Upper lobe of right lung (tissue), 1 donor: ENCODE measurements at regions not wholly inside any gene's neighbourhood (a gene's known extent, or its start where the extent isn't known, plus 50 kb on each side); places are given as distances from the start of the nearest gene placed in this dataset.

Experiments used
- ATAC-seq: fragments of 200-7000 bp; cut with Tn5 transposase; one replicate; pipeline ENCODE4 v1.9.1; 2020; ENCODE audit warnings: mild to moderate bottlenecking, moderate library complexity
- DNase-seq: peaks from one replicate; pipeline ENCODE4 v3.0.0-alpha.2; 2020
- H3K27ac ChIP-seq: fragments of 200-600 bp; one replicate; pipeline ENCODE4 v1.8.0; 2022
- H3K27me3 ChIP-seq: fragments of 200-600 bp; one replicate; pipeline ENCODE4 v1.8.0; 2022; ENCODE audit warnings: mild to moderate bottlenecking
- H3K36me3 ChIP-seq: fragments of 200-600 bp; one replicate; pipeline ENCODE4 v1.8.0; 2022
- H3K4me1 ChIP-seq: fragments of 200-600 bp; one replicate; pipeline ENCODE4 v1.8.0; 2022
- H3K4me3 ChIP-seq: fragments of 200-600 bp; one replicate; pipeline ENCODE4 v1.8.0; 2022; ENCODE audit warnings: mild to moderate bottlenecking
- H3K9me3 ChIP-seq: fragments of 200-600 bp; one replicate; pipeline ENCODE4 v1.8.0; 2022
- intact Hi-C: fragments of 100-400 bp; cut with DNase I; formaldehyde crosslinking; loops from one replicate; pipeline ENCODE4 v1.11.0; 2022
- TF ChIP-seq, protein P1 (sequence below): fragments of 200-600 bp; IDR thresholded peaks from one replicate; pipeline ENCODE4 v1.8.0; 2022; ENCODE audit warnings: antibody characterized with exemption
- donor health status: DM: no; HTN: yes; CAD: no; lungs with severe emphysema.

DNA sequence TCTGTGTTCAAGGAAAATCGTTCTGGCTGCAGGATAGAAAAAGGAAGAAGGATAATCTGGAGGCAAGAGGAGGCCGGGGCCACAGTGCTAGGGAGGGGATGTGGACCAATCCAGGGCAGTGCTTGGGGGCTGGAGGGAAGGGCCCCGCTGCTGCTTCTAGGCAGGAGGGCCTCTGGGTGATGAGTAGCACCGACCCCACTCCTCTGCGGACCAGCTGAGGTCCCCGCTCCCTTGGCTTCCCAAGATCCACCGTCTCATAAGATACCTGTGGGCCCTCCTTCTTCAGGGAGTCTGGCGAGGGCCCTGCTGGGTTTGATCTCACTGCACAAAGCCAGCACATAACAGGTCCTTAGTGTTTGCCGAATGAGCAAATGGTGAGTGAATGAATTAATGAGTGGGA, 93.5 kb upstream of the MVB12B start:
- intact Hi-C loops, result loop anchor here (10.0 kb wide), 1 partner anchor 828 kb away; no protein-coding TSS in a partner anchor
- no peaks in the 10 kb centered on the region for H3K9me3 ChIP-seq
- TF ChIP-seq, protein P1, sequence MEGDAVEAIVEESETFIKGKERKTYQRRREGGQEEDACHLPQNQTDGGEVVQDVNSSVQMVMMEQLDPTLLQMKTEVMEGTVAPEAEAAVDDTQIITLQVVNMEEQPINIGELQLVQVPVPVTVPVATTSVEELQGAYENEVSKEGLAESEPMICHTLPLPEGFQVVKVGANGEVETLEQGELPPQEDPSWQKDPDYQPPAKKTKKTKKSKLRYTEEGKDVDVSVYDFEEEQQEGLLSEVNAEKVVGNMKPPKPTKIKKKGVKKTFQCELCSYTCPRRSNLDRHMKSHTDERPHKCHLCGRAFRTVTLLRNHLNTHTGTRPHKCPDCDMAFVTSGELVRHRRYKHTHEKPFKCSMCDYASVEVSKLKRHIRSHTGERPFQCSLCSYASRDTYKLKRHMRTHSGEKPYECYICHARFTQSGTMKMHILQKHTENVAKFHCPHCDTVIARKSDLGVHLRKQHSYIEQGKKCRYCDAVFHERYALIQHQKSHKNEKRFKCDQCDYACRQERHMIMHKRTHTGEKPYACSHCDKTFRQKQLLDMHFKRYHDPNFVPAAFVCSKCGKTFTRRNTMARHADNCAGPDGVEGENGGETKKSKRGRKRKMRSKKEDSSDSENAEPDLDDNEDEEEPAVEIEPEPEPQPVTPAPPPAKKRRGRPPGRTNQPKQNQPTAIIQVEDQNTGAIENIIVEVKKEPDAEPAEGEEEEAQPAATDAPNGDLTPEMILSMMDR, result no peak
- ATAC-seq (no peak), DNase-seq (no peak)
- H3K27me3 ChIP-seq, result peaks cover 7% of the 10 kb centered on the region
- H3K4me1 ChIP-seq, result no peaks in the 10 kb centered on the region
- H3K36me3 ChIP-seq, result no peaks in the 10 kb centered on the region
- no peak overlapping the region for H3K4me3 ChIP-seq
- H3K27ac ChIP-seq, result no peak overlapping the region

DNA sequence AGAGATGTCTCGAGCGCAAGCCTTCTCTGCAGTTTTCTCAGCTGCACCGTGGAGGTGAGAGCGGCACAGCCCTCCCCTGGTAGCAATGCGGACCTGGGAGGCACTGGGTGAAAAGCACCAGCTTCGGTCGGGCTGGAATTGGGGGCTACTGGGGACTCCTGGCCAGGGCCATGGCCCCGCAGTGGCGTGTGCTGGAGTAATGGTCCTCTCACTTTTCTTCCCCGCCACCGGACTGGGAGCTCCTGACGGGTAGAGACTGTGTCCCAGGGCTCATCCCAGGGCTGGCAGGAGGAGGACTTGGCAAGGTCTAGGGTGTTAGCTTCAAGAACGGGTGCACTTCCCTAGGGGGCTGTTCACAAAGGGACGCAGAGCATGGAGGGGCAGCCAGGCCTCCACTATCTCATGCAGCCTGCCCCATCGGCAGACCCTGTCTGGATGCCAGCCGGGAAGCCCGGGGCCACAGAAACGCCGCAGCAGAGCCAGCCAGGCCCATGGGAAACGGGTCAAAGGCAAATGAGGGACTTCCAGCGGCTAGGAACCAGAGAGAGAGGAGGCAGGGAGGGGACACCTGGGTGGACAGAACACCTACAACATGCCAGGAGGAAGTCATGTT, 92.6 kb upstream of the MVB12B start:
- Histone ChIP-seq H3K36me3 (no peaks in the 10 kb centered on the region), H3K4me1 (no peaks in the 10 kb centered on the region), H3K27ac (no peak overlapping the region), H3K4me3 (no peak overlapping the region), H3K9me3 (no peaks in the 10 kb centered on the region), H3K27me3 (peaks cover 7% of the 10 kb centered on the region)
- no peak for ATAC-seq
- TF ChIP-seq, protein P1, result no peak
- intact Hi-C loops, result loop anchor here (10.0 kb wide), 1 partner anchor 829 kb away; no protein-coding TSS in a partner anchor
- DNase-seq, result no peak

DNA sequence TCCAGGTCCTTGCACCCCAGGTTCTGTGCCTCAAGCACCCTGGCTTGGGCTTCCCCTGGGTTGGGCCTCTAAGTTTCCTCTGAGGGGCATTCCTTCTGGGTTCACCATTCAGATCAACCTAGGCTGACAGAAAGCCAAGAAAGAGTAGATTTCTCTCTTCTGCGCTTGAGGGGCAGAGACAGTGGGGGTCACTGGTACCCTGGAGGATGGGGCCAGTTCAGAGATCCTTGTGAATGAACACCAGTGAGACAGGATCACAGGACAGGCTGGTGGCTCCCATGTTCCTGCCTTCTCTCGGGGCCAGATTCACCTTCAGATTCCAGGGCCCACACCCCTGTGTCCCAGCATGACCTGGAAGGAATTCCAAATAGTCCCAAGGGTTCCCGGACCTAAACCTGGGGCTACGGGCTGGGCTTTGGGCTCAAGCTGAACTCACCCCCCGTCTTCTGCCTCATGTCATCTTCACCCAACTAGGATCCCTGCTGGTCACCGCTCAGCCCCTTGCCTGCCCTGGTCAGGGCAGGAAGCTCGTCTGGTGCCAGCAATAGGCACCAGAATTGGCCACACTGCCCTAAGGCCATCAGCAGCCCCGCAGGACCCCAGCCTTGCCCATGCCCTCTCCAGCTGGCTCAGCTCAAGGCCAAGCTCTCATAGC, 91.8 kb upstream of the MVB12B start:
- peaks cover 6% of the 10 kb centered on the region for H3K27me3 ChIP-seq
- H3K4me3 ChIP-seq, result no peak overlapping the region
- DNase-seq (no peak), ATAC-seq (no peak)
- H3K27ac ChIP-seq, result no peak overlapping the region
- intact Hi-C loops, result loop anchor here (10.0 kb wide), 1 partner anchor 830 kb away; no protein-coding TSS in a partner anchor
- TF ChIP-seq, protein P1, result no peak
- H3K9me3 ChIP-seq, result no peaks in the 10 kb centered on the region
- no peaks in the 10 kb centered on the region for H3K36me3 ChIP-seq
- H3K4me1 ChIP-seq, result no peaks in the 10 kb centered on the region

DNA sequence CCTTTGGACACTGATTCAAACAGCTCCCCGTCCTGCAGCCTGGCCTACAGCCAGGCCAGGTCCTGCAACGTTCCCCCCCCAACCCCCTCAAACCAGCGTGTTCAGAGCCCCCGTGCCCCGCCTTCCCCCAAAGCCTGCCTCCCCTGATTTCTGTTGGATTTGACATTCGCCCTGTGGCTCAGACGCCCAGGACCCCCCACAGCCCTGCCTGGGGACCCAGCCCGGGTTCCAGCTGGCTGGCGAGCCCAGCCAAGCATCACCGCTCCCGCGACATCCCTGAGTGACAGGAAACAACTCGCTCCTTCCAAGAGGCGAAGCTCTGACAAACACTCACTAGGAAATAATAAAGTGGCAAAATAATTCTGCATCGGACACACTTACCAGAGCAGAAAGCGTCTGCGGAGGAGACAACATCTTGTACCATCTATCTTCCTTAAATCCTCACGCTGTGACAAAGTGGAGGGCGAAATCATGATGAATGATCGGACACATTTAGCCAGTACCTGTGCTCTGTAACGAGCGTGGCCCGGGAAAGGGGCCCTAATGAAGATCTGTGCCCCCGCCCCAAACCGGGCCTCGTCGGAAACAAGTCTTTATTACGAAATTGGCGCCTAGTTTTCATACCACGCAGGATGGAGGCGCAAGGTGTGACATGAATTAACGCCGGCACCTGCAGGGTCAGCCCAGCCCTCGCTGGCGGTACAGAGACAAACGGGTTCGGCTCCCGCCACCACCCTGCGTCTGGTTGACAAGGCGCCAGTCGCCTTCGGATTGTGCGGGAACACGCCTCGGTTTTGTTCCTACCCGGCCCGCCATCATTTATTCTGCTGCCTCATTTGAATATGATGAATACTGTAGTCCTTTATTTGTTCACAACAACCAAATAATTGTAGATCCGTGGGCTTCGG, 91.0 kb upstream of the MVB12B start:
- no peak overlapping the region for H3K27ac ChIP-seq
- no peak overlapping the region for H3K4me3 ChIP-seq
- ATAC-seq, result no peak
- TF ChIP-seq, protein P1, result no peak
- H3K27me3 ChIP-seq, result no peaks in the 10 kb centered on the region
- no peaks in the 10 kb centered on the region for H3K4me1 ChIP-seq
- no peaks in the 10 kb centered on the region for H3K36me3 ChIP-seq
- intact Hi-C loops, result loop anchor here (10.0 kb wide), 1 partner anchor 831 kb away; no protein-coding TSS in a partner anchor
- no peaks in the 10 kb centered on the region for H3K9me3 ChIP-seq
- no peak for DNase-seq

DNA sequence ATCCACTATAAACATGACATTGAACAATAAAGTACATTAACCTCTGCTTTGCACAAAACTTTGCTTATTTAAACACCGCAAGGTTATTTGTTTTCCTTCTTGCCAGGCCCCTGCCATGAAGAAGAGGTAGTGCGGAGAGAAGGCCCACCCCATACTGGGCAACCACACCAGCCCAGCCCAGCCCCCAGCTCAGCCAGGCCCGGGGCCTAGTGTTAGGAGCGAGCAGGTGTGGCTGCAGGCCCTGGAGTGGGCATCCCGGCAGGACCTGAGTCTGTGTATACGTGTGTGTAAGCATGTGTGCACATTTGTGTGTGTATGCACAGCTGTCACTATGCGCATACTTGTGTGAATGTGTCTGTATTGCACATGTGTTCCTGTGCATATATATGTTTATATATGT, 90.4 kb upstream of the MVB12B start:
- no peaks in the 10 kb centered on the region for H3K27me3 ChIP-seq
- no peak overlapping the region for H3K4me3 ChIP-seq
- DNase-seq, result no peak
- no peak overlapping the region for H3K27ac ChIP-seq
- H3K36me3 ChIP-seq, result no peaks in the 10 kb centered on the region
- H3K9me3 ChIP-seq, result no peaks in the 10 kb centered on the region
- TF ChIP-seq, protein P1, result no peak
- intact Hi-C loops, result loop anchor here (10.0 kb wide), 1 partner anchor 831 kb away; no protein-coding TSS in a partner anchor
- H3K4me1 ChIP-seq, result no peaks in the 10 kb centered on the region
- ATAC-seq, result peak; percentile 10
